H9 (cell line): ENCODE measurements at regions not wholly inside any gene's neighbourhood (a gene's known extent, or its start where the extent isn't known, plus 50 kb on each side); places are given as distances from the start of the nearest gene placed in this dataset.

Experiments
- DNase-seq: peaks from one replicate; pipeline ENCODE4 v3.0.0-alpha.2; 2017
- H2AFZ ChIP-seq: one replicate; pipeline ENCODE4 v1.6.1; 2013; ENCODE audit warnings: mild to moderate bottlenecking, low read length, control low read depth, moderate library complexity
- H2AK5ac ChIP-seq: 2 replicates; pipeline ENCODE4 v1.6.1; 2013; ENCODE audit warnings: low read length, control low read depth, mixed read lengths; ENCODE audit not compliant: insufficient read length
- H2BK120ac ChIP-seq: one replicate; pipeline ENCODE4 v1.6.1; 2013; ENCODE audit warnings: low read depth, mild to moderate bottlenecking, low read length, control low read depth, inconsistent platforms; ENCODE audit not compliant: poor library complexity, severe bottlenecking
- H2BK12ac ChIP-seq: 2 replicates; pipeline ENCODE4 v1.6.1; 2013; ENCODE audit warnings: low read length, control low read depth, mixed read lengths, low read depth; ENCODE audit not compliant: insufficient read length
- H2BK15ac ChIP-seq: 2 replicates; pipeline ENCODE4 v1.6.1; 2013; ENCODE audit warnings: low read depth, low read length, control low read depth
- H2BK20ac ChIP-seq: one replicate; pipeline ENCODE4 v1.6.1; 2013; ENCODE audit warnings: low read depth, mild to moderate bottlenecking, low read length, control low read depth, inconsistent platforms; ENCODE audit not compliant: poor library complexity, severe bottlenecking
- H2BK5ac ChIP-seq: 2 replicates; pipeline ENCODE4 v1.6.1; 2013; ENCODE audit warnings: low read length, control low read depth, mixed read lengths; ENCODE audit not compliant: insufficient read length
- H3K14ac ChIP-seq: 2 replicates; pipeline ENCODE4 v1.6.1; 2013; ENCODE audit warnings: low read length, control low read depth; ENCODE audit not compliant: insufficient read depth
- H3K18ac ChIP-seq: 2 replicates; pipeline ENCODE4 v1.6.1; 2013; ENCODE audit warnings: low read depth, mild to moderate bottlenecking, mixed read lengths, low read length, control low read depth; ENCODE audit not compliant: insufficient read length
- H3K23ac ChIP-seq: 2 replicates; pipeline ENCODE4 v1.6.1; 2013; ENCODE audit warnings: low read length, control low read depth, mixed read lengths, low read depth; ENCODE audit not compliant: insufficient read length
- H3K23me2 ChIP-seq: 2 replicates; pipeline ENCODE4 v1.6.1; 2013; ENCODE audit warnings: low read depth, mild to moderate bottlenecking, mixed read lengths, low read length, control low read depth; ENCODE audit not compliant: insufficient read length, poor library complexity, severe bottlenecking
- H3K27ac ChIP-seq: 2 replicates; pipeline ENCODE4 v1.5.1; 2013; ENCODE audit warnings: low read length, control low read depth, mixed read lengths, low read depth; ENCODE audit not compliant: insufficient read length
- H3K27me3 ChIP-seq: 2 replicates; pipeline ENCODE4 v1.6.1; 2013; ENCODE audit warnings: low read length, control low read depth, inconsistent platforms; ENCODE audit not compliant: insufficient read depth
- H3K4ac ChIP-seq: 2 replicates; pipeline ENCODE4 v1.6.1; 2013; ENCODE audit warnings: low read depth, mild to moderate bottlenecking, control low read depth, inconsistent platforms, low read length, moderate library complexity
- H3K4me1 ChIP-seq: 2 replicates; pipeline ENCODE4 v1.6.1; 2013; ENCODE audit warnings: low read length, control low read depth, inconsistent platforms; ENCODE audit not compliant: insufficient read depth
- H3K4me2 ChIP-seq: 2 replicates; pipeline ENCODE4 v1.6.1; 2013; ENCODE audit warnings: low read length, control low read depth, mixed read lengths; ENCODE audit not compliant: insufficient read length, insufficient read depth
- H3K56ac ChIP-seq: 2 replicates; pipeline ENCODE4 v1.6.1; 2013; ENCODE audit warnings: low read depth, mild to moderate bottlenecking, mixed read lengths, low read length, control low read depth; ENCODE audit not compliant: insufficient read length
- H3K79me1 ChIP-seq: 2 replicates; pipeline ENCODE4 v1.6.1; 2013; ENCODE audit warnings: low read depth, mild to moderate bottlenecking, moderate library complexity, low read length, control low read depth, inconsistent platforms; ENCODE audit not compliant: insufficient read depth, poor library complexity, severe bottlenecking
- H3K79me2 ChIP-seq: 2 replicates; pipeline ENCODE4 v1.6.1; 2013; ENCODE audit warnings: low read length, control low read depth, inconsistent platforms; ENCODE audit not compliant: insufficient read depth
- H3K9ac ChIP-seq: 2 replicates; pipeline ENCODE4 v1.6.1; 2013; ENCODE audit warnings: low read length, control low read depth, mixed read lengths; ENCODE audit not compliant: insufficient read length; ENCODE audit errors: extremely low read depth
- H3K9me3 ChIP-seq: one replicate; pipeline ENCODE4 v1.6.1; 2013; ENCODE audit warnings: low read depth, low read length, inconsistent platforms; ENCODE audit not compliant: control insufficient read depth
- H3T11ph ChIP-seq: one replicate; pipeline ENCODE4 v1.6.1; 2013; ENCODE audit warnings: mild to moderate bottlenecking, low read length, control low read depth, inconsistent platforms
- H4K20me1 ChIP-seq: one replicate; pipeline ENCODE4 v1.6.1; 2013; ENCODE audit not compliant: control insufficient read depth, insufficient read length, insufficient read depth
- H4K5ac ChIP-seq: 2 replicates; pipeline ENCODE4 v1.6.1; 2013; ENCODE audit warnings: low read depth, mild to moderate bottlenecking, mixed read lengths, low read length, control low read depth; ENCODE audit not compliant: insufficient read length
- H4K8ac ChIP-seq: replicated peaks from 2 replicates; pipeline ENCODE4 v1.6.1; 2013; ENCODE audit warnings: low read length, control low read depth, mixed read lengths, low read depth; ENCODE audit not compliant: insufficient read length
- H4K91ac ChIP-seq: 2 replicates; pipeline ENCODE4 v1.6.1; 2013; ENCODE audit warnings: low read depth, mild to moderate bottlenecking, moderate library complexity, mixed read lengths, low read length, control low read depth; ENCODE audit not compliant: insufficient read length
- H3K27ac Mint-ChIP-seq, 3 experiments: 2 replicates in 2 of 3; 3 replicates in 1 of 3; pipeline ENCODE4 v1.8.0; 2020 to 2021; ENCODE audit warnings: mixed read lengths in 3 of 3, mild to moderate bottlenecking in 1 of 3, moderate library complexity in 1 of 3
- H3K27me3 Mint-ChIP-seq: 2 replicates; pipeline ENCODE4 v1.8.0; 2021; ENCODE audit warnings: low read depth, mild to moderate bottlenecking, moderate library complexity, mixed read lengths
- H3K36me3 Mint-ChIP-seq, 3 experiments: 2 replicates in 2 of 3; 3 replicates in 1 of 3; pipeline ENCODE4 v1.8.0; 2020 to 2021; ENCODE audit warnings: low read depth in 3 of 3, mixed read lengths in 3 of 3; ENCODE audit not compliant: insufficient read depth in 1 of 3
- H3K4me1 Mint-ChIP-seq, 2 experiments: 2 replicates each; pipeline ENCODE4 v1.8.0; 2020; ENCODE audit warnings: mixed read lengths in 2 of 2
- H3K4me3 Mint-ChIP-seq, 2 experiments: 2 replicates in 1 of 2; 3 replicates in 1 of 2; pipeline ENCODE4 v1.8.0; 2020 to 2021; ENCODE audit warnings: mild to moderate bottlenecking in 2 of 2, mixed read lengths in 2 of 2, moderate library complexity in 1 of 2
- H3K9me3 Mint-ChIP-seq, 2 experiments: 2 replicates in 1 of 2; 3 replicates in 1 of 2; pipeline ENCODE4 v1.8.0; 2020; ENCODE audit warnings: mild to moderate bottlenecking in 2 of 2, mixed read lengths in 2 of 2, moderate library complexity in 1 of 2
- WGBS: extraction: QIAGEN DNeasy Blood & Tissue Kit; methylation state at CpG from one replicate; pipeline ENCODE4 v1.1.7; 2013; ENCODE audit warnings: missing lambda C conversion rate, low lambda C conversion rate, mixed read lengths; ENCODE audit not compliant: insufficient read length; ENCODE audit errors: extremely low coverage; 5-methylcytosine and 5-hydroxymethylcytosine counted together
- TF ChIP-seq, protein P1 (sequence below): fragments of 200-600 bp; sonication (generic); conservative IDR thresholded peaks from 3 replicates; pipeline ENCODE4 v1.8.0; 2021; ENCODE audit warnings: antibody characterized with exemption, mild to moderate bottlenecking

DNA sequence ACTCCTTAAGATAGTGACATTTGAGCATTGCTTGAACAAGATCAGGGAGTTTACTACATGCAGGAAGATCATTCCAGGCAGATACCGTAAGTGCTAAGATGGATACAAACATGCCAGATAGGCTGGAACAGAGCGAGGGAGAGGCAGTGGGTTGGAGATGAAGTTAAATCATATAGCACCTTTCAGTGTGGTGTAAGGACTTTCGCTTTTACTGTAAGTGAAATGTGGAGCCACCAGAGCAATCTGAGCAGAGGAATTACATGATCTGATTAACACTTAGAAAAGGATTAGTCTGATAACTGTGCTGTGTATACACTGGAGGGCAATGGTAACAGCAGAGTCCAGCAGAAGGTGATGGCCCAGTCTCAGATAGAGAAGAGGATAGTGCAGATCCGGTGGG lies 163.0 kb upstream of the SSTR1 start:
- Histone ChIP-seq H2BK5ac (no peak overlapping the region), H3K79me1 (no peaks in the 10 kb centered on the region), H2BK12ac (no peak overlapping the region), H3K23me2 (no peaks in the 10 kb centered on the region), H4K20me1 (no peaks in the 10 kb centered on the region), H2BK20ac (no peak overlapping the region), H2AFZ (no peak overlapping the region), H2BK120ac (no peak overlapping the region), H3K4me1 (peaks cover 3% of the 10 kb centered on the region), H3K9me3 (no peaks in the 10 kb centered on the region), H3K9ac (no peak overlapping the region), H2BK15ac (no peak overlapping the region; the same call in 1 of the 2 replicates), H4K5ac (no peak overlapping the region), H3K27ac (no peak overlapping the region), H2AK5ac (no peak overlapping the region), H3K18ac (no peak overlapping the region), H3K4ac (no peak overlapping the region), H3K79me2 (no peaks in the 10 kb centered on the region), H3K4me2 (no peak overlapping the region), H4K8ac (no peak overlapping the region), H3K23ac (no peak overlapping the region), H4K91ac (no peak overlapping the region), H3K14ac (no peak overlapping the region), H3K27me3 (peaks cover 3% of the 10 kb centered on the region), H3T11ph (no peak overlapping the region), H3K56ac (no peak overlapping the region)
- Mint-ChIP-seq H3K4me1 (peaks cover 18 to 30% of the 10 kb centered on the region in 2 experiments), H3K4me3 (no peak overlapping the region), H3K9me3 (no peaks in the 10 kb centered on the region), H3K27ac (no peak overlapping the region), H3K27me3 (no peaks in the 10 kb centered on the region), H3K36me3 (no peaks in the 10 kb centered on the region)
- TF ChIP-seq, protein P1, sequence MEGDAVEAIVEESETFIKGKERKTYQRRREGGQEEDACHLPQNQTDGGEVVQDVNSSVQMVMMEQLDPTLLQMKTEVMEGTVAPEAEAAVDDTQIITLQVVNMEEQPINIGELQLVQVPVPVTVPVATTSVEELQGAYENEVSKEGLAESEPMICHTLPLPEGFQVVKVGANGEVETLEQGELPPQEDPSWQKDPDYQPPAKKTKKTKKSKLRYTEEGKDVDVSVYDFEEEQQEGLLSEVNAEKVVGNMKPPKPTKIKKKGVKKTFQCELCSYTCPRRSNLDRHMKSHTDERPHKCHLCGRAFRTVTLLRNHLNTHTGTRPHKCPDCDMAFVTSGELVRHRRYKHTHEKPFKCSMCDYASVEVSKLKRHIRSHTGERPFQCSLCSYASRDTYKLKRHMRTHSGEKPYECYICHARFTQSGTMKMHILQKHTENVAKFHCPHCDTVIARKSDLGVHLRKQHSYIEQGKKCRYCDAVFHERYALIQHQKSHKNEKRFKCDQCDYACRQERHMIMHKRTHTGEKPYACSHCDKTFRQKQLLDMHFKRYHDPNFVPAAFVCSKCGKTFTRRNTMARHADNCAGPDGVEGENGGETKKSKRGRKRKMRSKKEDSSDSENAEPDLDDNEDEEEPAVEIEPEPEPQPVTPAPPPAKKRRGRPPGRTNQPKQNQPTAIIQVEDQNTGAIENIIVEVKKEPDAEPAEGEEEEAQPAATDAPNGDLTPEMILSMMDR: no peak
- WGBS: no CpG with 5 or more reads among the region's 4 CpGs
- no peak for DNase-seq
